GM12875 (cell line): ENCODE measurements at regions not wholly inside any gene's neighbourhood (a gene's known extent, or its start where the extent isn't known, plus 50 kb on each side); places are given as distances from the start of the nearest gene placed in this dataset.
"Not testable (repeated sequence)": the region's sequence is repeated elsewhere in the genome, so short reads cannot be mapped to it uniquely, and the experiment has no call there.

ENCODE experiments used
- H3K4me3 ChIP-seq: one replicate; pipeline ENCODE4 v1.5.1; 2011; ENCODE audit warnings: low read depth, low read length, control low read depth
- CTCF ChIP-seq: IDR thresholded peaks from 2 replicates; pipeline ENCODE4 v1.5.1; 2011; ENCODE audit warnings: low read depth, mild to moderate bottlenecking, control low read depth, inconsistent platforms, low read length, moderate library complexity, borderline replicate concordance; ENCODE audit not compliant: insufficient read depth

GRCh38 chr1:165112260-165112659 lies 244.3 kb downstream of the LMX1A start:
- TF ChIP-seq CTCF: no peak
- H3K4me3 ChIP-seq: no peak overlapping the region

DNA sequence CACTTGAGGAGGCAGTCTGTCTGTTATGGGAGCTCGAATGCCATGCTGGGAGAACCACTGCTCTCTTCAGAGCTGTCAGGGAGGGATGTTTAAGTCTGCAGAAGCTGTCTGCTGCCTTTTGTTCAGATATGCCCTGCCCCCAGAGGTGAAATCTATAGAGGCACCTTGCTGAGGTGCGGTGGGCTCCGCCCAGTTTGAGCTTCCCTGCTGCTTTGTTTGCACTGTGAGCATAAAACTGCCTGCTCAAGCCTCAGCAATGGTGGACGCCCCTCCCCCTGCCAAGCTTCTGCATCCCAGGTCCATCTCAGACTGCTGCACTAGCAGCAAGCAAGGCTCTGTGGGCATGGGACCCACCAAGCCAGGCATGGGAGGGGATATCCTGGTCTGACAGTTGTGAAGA lies 247.5 kb downstream of the LMX1A start:
- H3K4me3 ChIP-seq: no peak overlapping the region
- TF ChIP-seq CTCF: no peak

GRCh38 chr1:165092542-165093162 lies 263.9 kb downstream of the LMX1A start:
- not testable (repeated sequence) for H3K4me3 ChIP-seq

DNA sequence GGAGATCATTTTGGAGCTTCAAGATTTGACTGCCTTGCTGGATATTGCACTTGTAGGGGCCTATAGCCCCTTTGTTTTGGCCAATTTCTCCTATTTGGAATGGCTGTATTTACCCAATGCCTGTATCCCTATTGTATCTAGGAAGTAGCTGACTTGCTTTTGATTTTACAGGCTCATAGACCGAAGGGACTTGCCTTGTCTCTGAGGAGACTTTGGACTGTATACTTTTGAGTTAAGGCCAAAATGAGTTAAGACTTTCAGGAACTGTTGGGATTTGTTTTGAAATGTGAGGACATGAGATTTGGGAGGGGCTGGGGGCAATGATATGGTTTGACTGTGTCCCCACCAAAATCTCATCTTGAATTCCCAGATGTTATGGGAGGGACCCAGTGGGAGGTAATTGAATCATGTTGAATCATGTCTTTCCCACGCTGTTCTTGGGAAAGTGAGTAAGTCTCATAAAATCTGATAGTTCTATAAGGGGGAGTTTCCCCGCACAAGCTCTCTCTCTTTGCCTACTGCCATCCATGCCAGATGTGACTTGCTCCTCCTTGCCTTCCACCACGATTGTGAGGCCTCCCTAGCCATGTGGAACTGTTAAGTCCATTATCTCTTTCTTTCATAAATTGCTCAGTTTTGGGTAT lies 276.1 kb downstream of the LMX1A start:
- TF ChIP-seq CTCF: no peak
- H3K4me3 ChIP-seq: no peak overlapping the region

GRCh38 chr1:165078391-165078790 lies 278.1 kb downstream of the LMX1A start:
- no peak overlapping the region for H3K4me3 ChIP-seq
- TF ChIP-seq CTCF: no peak

GRCh38 chr1:165075725-165076370 lies 280.7 kb downstream of the LMX1A start:
- TF ChIP-seq CTCF: peak; percentile 54; the same call in 1 of the 2 replicates
- H3K4me3 ChIP-seq: no peak overlapping the region

- no peak overlapping the region for H3K4me3 ChIP-seq
- TF ChIP-seq CTCF: peak; percentile 48; the same call in 1 of the 2 replicates
Observed at GRCh38 chr1:165073185-165074007, 283.1 kb downstream of the LMX1A start.
